HL-60/S4 (cell line): ENCODE measurements at regions not wholly inside any gene's neighbourhood (a gene's known extent, or its start where the extent isn't known, plus 50 kb on each side); places are given as distances from the start of the nearest gene placed in this dataset.
"Not testable (repeated sequence)": the region's sequence is repeated elsewhere in the genome, so short reads cannot be mapped to it uniquely, and the experiment has no call there.

Experiments
- in situ Hi-C: fragments of 300-500 bp; cut with MboI; formaldehyde crosslinking; loops from 2 replicates; pipeline ENCODE4 v1.14.3; 2022; ENCODE audit warnings: low sequenced_read_pairs

DNA sequence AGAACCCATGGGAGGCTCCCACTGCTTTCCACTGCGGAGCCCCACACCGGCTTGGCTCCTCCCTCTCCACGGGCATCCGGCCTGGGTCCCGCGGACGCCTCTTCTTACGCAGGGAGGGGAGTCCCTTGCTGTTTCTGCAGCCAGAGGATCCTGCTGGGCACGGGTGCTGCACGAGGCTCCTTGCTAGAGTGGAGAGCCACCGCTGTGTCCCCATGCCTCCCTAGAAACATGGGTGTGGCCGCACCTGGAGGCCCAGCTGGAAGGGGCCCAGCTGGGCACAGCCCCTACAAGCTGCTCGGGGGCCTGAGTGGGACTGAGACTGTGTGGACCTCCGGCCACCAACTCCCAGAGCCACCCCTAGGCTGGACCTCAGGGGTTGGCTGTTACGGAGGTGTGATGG, 67.7 kb upstream of the GPC1 start:
- in situ Hi-C loops = no loop called here

DNA sequence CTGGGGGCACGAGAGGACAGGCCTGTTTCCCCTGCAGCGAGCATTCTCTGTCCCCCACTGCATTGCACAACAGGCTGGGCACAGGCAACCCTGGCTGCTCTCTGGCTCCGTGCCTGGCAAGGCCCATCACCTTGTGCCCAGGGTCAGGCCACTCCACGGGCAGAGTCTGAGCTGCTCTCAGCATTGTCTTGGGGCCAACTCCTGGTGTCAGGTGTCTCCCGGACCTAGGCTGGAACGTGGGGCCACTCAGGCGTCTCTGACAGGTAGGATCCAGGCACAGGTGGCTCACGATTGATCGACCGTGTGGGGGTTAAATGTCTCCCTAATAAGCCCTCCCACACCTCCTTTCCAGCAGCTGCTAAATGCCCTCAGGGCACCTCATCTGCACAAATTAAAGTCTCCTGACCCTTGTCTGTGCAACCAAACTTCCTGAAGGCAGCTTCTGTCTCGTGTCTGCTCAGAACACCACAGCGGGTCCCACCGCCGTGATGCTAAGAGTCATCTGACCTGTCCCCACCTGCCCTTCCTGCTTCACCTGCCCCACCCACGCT, 66.6 kb upstream of the GPC1 start:
- in situ Hi-C loops = no loop called here

DNA sequence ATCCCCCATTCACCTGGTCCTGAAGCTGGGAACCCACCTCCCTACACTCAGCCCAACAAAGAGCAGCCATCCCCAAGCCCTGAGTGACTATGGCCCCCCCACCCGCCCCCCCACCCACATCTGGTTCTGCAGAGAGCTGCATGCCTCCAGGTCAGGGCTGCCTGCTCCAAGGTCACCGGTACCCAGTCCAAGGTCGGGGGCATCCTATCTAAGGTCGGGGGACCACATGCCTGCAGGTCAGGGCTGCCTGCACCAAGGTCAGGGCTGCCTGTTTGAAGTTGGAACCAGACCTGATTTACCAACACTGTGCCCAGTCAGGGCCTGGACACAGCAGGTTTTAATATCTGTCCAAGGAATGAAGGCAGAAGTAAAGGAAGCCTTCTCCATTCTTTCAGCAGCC, 66.1 kb upstream of the GPC1 start:
- in situ Hi-C loops = no loop called here

DNA sequence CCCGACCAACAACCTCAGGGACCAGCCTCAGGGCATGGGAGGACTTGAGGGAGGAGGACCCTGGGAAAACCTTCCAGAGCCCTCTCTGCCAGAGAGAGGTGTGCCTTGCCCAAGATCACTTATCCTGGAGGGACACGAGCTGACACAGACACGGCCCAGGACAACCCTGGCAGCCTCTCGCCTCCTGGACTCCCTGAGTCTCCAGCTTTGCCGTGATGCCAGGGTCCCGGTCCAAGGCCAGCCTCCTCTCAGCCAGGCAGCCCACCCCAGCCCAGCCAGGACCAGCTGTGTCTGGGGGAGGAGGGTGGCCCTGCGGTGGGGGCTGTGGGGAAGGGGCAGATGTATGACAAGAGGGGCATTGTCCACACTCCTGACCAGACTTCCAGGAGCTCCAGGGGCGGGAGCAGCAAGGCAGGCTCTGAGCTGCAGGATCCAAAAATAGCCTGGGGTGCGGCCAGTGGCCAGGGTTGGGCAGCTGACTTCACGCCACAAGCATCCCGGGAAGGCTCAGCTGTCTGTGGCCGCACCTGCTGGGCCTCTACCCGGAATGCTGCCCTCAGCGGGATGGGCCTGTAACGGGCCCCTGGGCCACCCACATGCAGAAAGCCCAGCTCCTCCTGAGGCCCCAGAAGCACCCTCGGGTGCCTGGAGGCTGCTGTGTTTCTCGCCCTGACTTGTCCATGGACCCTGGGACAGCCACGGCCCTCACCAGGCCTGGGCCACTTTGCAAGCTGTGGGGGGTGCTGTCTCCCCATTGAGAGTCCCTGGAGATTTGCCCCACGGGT, 65.5 kb upstream of the GPC1 start:
- in situ Hi-C loops = no loop called here

DNA sequence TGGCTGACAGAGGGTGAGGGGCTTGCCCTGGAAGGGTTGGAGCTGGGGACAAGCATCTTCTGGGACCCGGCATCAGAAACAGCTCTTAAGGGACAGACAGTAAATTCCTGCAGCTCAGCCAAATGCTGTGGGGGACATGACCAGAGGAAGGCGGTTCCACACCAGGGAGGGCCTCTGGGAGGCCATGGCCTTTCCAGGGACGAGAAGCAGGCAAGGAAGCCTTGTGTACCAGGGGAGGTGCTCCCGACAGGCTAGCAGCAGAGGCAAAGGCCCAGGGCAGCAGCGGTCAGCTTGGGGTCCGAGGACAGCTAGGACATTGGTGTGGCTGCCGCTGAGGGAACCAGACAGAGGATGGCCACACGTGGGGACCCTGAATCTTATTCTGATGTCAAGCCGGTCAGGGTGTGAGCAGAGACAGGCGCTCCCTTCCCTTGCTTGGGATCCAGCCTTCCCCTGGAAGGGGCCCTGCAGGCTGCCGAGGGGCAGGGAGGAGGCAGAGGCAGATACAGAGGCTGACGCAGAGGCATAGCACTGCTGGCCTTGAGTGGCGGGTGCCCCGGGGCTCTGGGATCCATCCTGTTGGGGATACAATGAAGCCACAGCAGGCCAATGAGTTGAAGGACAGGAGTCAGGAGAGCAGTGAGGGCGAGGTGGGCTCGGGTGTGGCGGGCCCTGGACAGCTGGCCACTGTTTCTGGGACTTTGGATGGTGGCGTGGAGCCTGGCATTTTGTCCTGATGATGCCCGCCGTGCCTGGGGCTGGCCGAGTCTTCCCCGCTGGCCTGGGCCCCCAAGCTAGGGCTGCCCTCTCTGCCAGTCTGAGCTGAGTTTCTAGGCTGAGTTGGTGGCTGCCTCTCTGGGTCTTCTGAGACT, 64.1 kb upstream of the GPC1 start:
- in situ Hi-C loops = no loop called here

DNA sequence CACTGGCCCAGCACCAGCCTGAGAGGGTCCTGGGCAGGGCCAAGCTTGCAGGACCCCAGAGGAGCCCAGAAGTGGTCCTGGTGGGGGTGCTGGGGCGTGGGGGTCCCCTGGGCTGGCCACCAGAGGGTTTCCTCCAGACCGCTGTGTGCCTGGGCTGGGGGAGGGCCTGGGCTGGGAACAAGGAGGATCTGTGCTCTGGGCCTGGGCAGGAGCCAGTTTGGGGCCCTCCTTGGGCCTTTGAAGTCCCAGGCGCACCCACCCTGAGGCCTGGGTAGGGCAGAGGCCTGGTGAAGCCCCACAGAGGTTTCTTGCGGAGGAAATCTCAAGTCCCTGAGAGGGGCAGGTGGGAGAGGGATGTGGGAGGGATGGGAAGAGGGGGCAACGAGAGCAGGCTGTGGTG, 63.4 kb upstream of the GPC1 start:
- in situ Hi-C loops = no loop called here

DNA sequence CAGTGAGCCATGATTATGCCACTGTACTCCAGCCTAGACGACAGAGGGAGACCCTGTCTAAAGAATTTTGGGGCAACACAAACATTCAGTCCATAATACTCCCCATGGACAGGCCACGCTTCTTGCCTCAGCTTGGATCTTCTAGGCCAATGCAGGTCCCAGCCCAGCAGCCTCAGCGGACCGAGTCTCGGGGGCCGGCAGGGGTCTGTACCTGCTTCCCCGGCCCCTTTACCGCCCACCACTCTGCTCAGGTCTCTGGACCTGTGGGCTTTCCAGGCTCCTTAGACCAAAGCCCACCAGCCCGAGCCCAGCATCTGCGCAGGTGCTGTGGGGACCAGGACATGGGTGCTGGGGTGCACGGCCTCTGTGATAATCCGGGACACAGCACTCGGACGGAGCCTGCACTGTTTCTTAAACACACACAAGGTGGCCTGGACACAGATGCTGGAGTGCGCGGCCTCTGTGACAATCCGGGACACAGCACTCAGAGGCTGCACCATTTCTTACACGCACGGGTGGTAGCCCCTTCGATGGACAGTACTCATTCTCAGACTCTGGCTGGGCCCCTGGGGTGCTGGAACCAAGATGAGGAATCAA, 62.1 kb upstream of the GPC1 start:
- in situ Hi-C loops = no loop called here

DNA sequence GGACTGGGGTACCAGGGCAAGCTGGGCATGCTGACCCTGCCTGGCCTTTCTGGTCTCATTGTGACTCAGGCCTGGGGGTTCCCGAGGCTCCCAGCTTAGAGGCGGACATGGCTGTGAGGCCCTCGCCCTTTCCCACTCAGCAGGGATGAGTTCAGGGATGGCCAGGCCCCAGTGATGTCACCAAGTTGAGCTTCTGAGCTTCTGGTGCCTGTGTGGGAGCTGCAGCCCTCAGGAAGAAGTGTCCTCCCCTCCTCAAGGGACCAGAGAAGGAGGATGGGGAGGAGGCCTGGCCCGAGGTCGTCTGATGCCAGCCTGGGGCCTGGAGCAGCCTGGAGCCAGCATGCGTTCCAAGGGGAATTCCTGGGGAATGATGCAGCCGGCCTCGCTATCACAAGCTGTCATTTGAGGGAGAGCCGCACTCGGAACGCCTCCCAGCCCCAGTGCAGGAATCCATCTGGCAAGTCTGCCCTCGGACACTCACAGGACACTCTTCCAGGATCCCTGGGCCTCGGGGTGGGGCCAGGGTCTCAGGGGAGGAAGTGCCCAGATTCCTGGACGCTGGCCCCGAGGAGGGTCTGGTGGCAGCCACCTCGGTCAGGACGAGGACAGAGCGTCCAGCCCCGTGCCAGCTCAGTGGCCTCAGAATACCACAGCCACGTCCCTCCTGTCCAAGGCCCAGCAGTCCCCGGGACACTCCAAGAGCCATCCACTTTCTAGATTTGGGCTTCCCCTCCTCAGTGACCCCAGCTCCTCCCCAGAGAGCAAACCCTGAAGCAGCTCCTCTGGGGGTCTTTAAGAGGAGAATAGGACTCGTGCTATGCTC, 61.2 kb upstream of the GPC1 start:
- in situ Hi-C loops = no loop called here

DNA sequence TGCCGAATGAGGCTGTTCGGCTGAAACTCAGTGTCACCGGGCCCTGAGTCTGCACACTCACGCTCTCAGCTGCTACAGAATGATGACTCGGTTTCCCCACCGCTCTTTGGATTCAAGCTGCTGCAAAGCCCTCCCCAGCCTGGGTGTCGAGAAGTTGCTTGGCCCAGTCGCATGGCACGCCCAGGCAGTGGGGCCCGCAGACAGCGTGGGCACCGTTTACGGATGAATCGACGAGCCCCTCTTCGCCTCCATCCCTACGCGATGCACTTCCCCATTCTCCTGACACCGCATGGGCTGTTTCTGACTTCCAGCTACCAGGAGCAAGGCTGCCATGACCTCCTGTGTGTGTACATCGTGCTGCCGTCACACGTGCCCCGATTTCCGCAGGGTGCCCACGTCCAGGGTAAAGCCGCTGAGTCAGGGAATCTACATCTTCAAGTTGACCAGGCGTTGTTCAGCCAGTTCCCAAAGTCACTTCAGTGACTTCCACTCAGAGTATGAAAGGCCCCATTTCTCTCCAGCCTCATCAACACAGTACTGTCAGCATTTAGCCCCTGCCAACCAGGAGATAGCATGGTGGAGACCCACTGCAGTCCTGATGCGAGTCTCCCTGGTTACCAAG, 60.3 kb upstream of the GPC1 start:
- in situ Hi-C loops = no loop called here

DNA sequence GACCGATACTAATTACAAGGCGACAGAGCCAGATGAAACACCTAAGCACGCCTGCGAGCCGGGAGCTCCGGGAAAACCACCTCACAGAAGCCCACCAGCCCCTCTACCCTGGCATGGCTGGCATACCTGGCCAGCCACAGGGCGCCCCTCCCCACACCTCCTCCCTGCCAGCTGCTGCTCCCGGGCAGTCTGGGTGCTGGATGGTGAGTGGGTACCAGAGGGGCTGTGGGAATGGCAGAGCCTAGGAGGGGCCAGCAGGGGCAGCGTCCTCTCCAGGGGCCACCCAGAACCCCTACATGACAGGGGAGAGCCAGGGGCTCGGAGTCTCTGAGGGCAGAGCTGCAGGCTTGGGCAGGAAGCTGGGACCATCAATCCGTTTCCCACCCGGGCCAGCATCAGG, 58.7 kb upstream of the GPC1 start:
- in situ Hi-C loops = no loop called here

DNA sequence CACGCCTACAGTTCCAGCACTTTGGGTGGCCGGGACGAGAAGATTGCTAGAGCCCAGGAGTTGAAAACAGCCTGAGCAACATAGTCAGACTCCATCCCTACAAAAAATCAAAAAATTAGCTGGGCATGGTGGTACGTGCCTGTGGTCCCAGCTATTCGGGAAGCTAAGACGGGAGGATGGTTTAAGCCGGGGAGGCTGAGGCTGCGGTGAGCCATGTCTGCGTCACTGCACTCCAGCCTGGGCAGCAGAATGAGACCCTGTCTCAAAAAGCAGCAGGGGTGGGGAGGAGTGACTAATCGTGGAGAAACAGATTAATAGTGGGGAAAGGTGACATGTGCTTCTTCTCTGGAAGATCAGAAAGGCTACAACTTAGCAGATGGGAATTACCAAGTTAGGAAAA, 58.1 kb upstream of the GPC1 start:
- in situ Hi-C loops = no loop called here

DNA sequence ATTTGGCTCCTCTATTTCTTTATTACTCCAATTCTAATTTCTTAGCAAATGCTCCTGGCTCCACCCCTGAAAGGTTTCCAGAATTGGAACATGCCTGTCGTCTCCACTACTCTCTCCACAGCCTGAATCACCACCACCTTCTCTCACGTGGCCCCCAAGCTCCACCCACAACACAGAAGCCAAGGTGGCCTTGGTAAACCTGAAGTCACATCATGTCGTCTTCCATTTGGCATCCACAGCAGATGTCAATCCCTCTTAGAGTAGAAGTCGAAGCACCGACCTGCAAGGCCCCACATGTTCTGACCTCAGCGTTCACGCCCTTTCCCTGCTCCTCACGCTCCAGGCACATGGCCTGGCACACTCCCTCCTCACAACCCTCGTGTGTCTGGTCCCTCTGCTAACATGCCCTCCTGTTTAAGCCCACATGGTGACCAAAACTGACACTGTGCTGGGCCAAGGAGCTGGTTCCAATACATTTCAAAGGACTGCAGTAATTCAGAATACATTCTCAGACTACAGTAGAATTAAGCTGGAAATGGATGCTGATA, 56.3 kb upstream of the GPC1 start:
- in situ Hi-C loops = no loop called here

DNA sequence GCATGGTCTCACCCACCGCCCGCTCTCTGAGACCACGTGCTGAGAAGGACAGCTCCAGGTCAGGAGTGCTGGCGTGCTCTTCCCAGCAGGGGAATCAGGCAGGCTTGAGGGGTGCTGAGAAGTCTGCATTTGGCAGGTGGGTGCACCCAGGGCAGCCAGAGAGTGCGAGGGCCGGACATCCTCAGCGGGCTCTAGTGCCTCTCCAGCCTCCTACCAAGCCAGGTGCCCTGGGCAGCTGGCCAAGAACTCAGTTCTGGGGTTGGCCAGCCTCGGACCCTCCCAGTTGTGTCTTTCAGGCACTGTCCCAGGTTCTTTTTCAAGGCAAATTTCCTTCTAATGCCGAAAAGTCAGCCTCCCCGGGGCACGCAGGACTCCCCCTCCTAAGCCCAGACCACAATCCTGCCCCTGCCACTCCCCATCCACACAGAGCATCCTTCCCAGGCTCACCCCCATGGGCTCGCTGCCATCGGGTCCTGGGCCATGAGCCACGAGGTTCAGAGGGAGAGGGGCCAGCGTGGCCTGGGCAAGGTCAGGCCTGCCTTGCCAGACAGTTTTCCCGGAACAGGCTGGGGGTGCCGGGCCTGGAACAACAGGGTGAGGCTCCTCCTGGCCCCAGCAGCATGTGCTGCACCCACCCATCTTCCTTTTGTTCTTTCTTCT, 52.2 kb upstream of the GPC1 start:
- in situ Hi-C loops = no loop called here

DNA sequence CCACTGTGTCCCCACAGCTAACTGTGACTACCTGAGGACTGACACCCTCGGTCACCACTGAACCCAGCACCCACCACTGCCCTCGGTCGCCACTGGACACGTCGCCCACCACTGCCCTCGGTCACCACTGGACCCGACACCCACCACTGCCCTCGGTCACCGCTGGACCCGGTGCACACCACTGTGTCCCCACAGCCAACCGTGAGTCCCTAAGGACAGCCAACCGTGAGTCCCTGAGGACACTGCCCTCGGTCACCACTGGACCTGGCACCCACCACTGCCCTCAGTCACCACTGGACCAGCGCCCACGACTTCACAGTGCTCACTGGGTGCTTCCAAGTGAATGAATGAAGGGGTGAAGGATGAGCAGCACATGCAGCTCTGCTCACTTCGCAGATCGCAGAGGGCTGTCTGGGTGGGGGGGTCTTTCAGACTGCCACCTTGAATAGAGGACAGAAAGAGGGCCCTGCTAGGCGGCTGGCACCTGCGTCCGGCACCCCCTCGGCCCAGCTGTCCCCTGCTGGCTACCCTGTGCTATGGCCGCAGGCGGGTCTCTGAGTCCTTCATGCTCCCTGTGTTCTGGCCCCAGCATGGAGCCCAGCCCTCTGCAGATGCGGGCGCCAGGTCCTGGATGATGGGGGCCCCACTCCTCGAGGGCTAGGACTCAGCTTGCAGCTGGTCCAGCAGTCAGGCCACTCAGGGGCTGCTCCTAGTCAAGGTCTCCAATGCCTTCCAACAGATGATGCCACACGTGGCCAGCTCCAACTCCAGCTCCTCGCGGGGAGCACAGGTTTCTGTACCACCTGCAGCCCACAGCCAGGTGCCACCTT, 51.4 kb upstream of the GPC1 start:
- in situ Hi-C loops = no loop called here

DNA sequence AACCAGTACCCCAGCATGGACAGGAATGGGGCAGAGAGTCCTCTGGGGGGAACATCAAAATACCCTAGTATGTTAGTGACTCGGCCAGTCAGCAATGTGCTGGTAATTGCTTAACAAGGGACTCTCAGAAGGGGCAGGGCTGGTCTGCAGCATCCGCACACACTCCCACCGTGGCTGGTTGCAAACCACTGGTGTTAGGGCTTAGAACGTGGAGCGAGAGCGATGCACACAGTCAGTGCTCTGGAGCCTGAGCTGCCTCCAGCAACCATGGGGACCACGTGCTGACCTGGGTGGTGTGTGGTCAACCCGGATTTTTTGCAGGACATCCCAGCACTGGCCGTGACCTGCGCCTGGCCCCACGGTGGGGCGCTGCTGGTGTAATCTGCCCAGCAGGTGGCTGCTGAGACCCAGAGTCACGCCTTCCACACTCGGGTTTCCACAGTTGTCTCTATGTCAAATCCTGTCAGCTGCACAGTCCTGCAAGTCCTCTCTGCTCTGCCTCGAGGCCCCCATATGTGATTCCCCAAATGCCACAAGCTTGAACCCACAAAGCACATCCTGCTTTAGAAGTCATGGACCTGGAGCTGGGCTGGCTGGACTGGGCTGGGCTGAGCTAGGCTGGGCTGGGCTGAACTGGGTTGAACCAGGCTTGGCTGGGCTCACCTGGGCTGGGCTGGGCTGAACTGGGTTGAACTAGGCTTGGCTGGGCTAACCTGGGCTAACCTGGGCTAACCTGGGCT, 50.6 kb upstream of the GPC1 start:
- in situ Hi-C loops = no loop called here

DNA sequence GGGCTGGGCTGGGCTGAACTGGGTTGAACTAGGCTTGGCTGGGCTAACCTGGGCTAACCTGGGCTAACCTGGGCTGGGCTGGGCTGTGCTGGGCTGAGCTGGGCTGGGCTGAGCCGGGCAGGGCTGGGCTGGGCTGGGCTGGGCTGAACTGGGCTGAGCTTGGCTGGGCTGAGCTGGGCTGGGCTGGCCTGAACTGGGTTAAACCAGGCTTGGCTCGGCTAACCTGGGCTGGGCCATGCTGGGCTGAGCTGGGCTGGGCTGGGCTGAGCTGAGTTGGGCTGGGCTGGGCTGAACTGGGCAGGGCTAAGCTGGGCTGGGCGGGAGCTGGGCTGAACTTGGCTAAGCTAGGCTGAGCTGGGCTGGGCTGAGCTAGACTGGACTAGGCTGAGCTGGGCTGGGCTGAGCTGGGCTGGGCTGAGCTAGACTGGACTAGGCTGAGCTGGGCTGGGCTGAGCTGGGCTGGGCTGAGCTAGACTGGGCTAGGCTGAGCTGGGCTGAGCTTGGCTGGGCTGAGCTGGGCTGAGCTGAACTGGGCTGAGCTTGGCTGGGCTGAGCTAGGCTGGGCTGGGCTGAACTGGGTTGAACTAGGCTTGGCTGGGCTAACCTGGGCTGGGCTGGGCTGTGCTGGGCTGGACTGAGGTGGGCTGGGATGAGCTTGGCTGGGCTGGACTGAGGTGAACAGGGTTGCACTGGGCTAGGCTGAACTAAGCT, 49.9 kb upstream of the GPC1 start:
- in situ Hi-C loops = not testable (repeated sequence)
